GM23338 (cell line): ENCODE measurements at regions not wholly inside any gene's neighbourhood (a gene's known extent, or its start where the extent isn't known, plus 50 kb on each side); places are given as distances from the start of the nearest gene placed in this dataset.

Experiments
- ATAC-seq: fragments of 200-7000 bp; cut with Tn5 transposase; 3 replicates; pipeline ENCODE4 v1.9.1; 2020
- DNase-seq: peaks from one replicate; pipeline ENCODE4 v3.0.0-alpha.2; 2015; ENCODE audit warnings: low spot score
- H2AFZ ChIP-seq: fragments of 200-600 bp; sonication (generic); 2 replicates; pipeline ENCODE4 v1.8.0; 2016; ENCODE audit warnings: antibody characterized with exemption, mild to moderate bottlenecking, moderate library complexity
- H3F3A ChIP-seq: fragments of 200-600 bp; sonication (generic); replicated peaks from 2 replicates; pipeline ENCODE4 v1.8.0; 2017; ENCODE audit warnings: antibody characterized with exemption, mixed run types, low read depth
- H3K27ac ChIP-seq: fragments of 200-600 bp; sonication (generic); 2 replicates; pipeline ENCODE4 v1.6.1; 2016; ENCODE audit warnings: low read depth
- H3K27me3 ChIP-seq: fragments of 200-600 bp; sonication (generic); 2 replicates; pipeline ENCODE4 v1.8.0; 2016; ENCODE audit warnings: mild to moderate bottlenecking, mixed run types, moderate library complexity; ENCODE audit not compliant: insufficient read depth
- H3K36me3 ChIP-seq: fragments of 200-600 bp; sonication (generic); 2 replicates; pipeline ENCODE4 v1.8.0; 2016; ENCODE audit warnings: mild to moderate bottlenecking; ENCODE audit not compliant: insufficient read depth
- H3K4me1 ChIP-seq: fragments of 200-600 bp; sonication (generic); 2 replicates; pipeline ENCODE4 v1.8.0; 2016; ENCODE audit warnings: mild to moderate bottlenecking, moderate library complexity; ENCODE audit not compliant: insufficient read depth
- H3K4me2 ChIP-seq: fragments of 200-600 bp; sonication (generic); 2 replicates; pipeline ENCODE4 v1.7.1; 2017; ENCODE audit warnings: mixed run types
- H3K4me3 ChIP-seq: fragments of 200-600 bp; sonication (generic); 2 replicates; pipeline ENCODE4 v1.6.1; 2016; ENCODE audit warnings: mixed run types
- H3K79me2 ChIP-seq: fragments of 200-600 bp; sonication (generic); replicated peaks from 2 replicates; pipeline ENCODE4 v1.8.0; 2017; ENCODE audit warnings: mild to moderate bottlenecking; ENCODE audit not compliant: insufficient read depth
- H3K9me2 ChIP-seq: fragments of 200-600 bp; sonication (generic); 2 replicates; pipeline ENCODE4 v1.8.0; 2017; ENCODE audit not compliant: insufficient read depth
- H4K20me1 ChIP-seq: fragments of 200-600 bp; sonication (generic); replicated peaks from 2 replicates; pipeline ENCODE4 v1.8.0; 2017; ENCODE audit warnings: mild to moderate bottlenecking; ENCODE audit not compliant: insufficient read depth
- H3K27ac Mint-ChIP-seq: 2 replicates; pipeline ENCODE4 v1.8.0; 2020; ENCODE audit warnings: inconsistent platforms, mild to moderate bottlenecking, moderate library complexity, mixed read lengths
- H3K27me3 Mint-ChIP-seq: 3 replicates; pipeline ENCODE4 v1.8.0; 2022; ENCODE audit warnings: low read depth, mild to moderate bottlenecking, moderate library complexity, mixed read lengths, inconsistent platforms; ENCODE audit not compliant: insufficient read depth, poor library complexity
- H3K36me3 Mint-ChIP-seq: 3 replicates; pipeline ENCODE4 v1.8.0; 2021; ENCODE audit warnings: low read depth, mild to moderate bottlenecking, inconsistent platforms, moderate library complexity, mixed read lengths
- H3K4me1 Mint-ChIP-seq: 3 replicates; pipeline ENCODE4 v1.8.0; 2020; ENCODE audit warnings: mild to moderate bottlenecking, inconsistent platforms, mixed read lengths
- H3K4me3 Mint-ChIP-seq: 3 replicates; pipeline ENCODE4 v1.8.0; 2021; ENCODE audit warnings: moderate library complexity, mild to moderate bottlenecking, inconsistent platforms, mixed read lengths
- H3K9me3 Mint-ChIP-seq: 3 replicates; pipeline ENCODE4 v1.8.0; 2020; ENCODE audit warnings: moderate library complexity, mild to moderate bottlenecking, inconsistent platforms, mixed read lengths
- CREB1 ChIP-seq: fragments of 250-450 bp; sonication (Bioruptor Pico); IDR thresholded peaks from 2 replicates; pipeline ENCODE4 v1.5.0; 2020; ENCODE audit warnings: low read depth, mild to moderate bottlenecking, moderate library complexity
- CTCF ChIP-seq, 2 experiments: fragments of 200-600 bp in 1 of 2; sonication (generic) in 1 of 2; conservative IDR thresholded peaks; 2 replicates each; pipeline versions ENCODE4 v1.5.1 to v1.6.1; 2016 to 2017; ENCODE audit warnings: antibody characterized with exemption in 2 of 2, low read depth in 2 of 2, mild to moderate bottlenecking in 2 of 2, moderate library complexity in 1 of 2
- ETS1 ChIP-seq: IDR thresholded peaks from 2 replicates; pipeline ENCODE4 v1.6.1; 2016; ENCODE audit warnings: antibody characterized with exemption
- EZH2 ChIP-seq: fragments of 200-600 bp; sonication (generic); IDR thresholded peaks from one replicate; pipeline ENCODE4 v1.8.0; 2017; ENCODE audit warnings: antibody characterized with exemption, mild to moderate bottlenecking, low read depth; ENCODE audit not compliant: unreplicated experiment
- EZH2phosphoT487 ChIP-seq: fragments of 200-600 bp; sonication (generic); IDR thresholded peaks from one replicate; pipeline ENCODE4 v1.8.1; 2018; ENCODE audit warnings: antibody characterized with exemption; ENCODE audit not compliant: unreplicated experiment
- JUNB ChIP-seq: IDR thresholded peaks from one replicate; pipeline ENCODE4 v1.6.1; 2016; ENCODE audit warnings: antibody characterized with exemption; ENCODE audit not compliant: unreplicated experiment
- NANOG ChIP-seq: IDR thresholded peaks from 2 replicates; pipeline ENCODE4 v1.6.1; 2016; ENCODE audit warnings: antibody characterized with exemption, borderline replicate concordance
- POLR2AphosphoS5 ChIP-seq: IDR thresholded peaks from 2 replicates; pipeline ENCODE4 v1.6.1; 2016; ENCODE audit warnings: antibody characterized with exemption, low read depth
- REST ChIP-seq: IDR thresholded peaks from one replicate; pipeline ENCODE4 v1.6.1; 2018; ENCODE audit warnings: antibody characterized with exemption; ENCODE audit not compliant: unreplicated experiment
- STAT1 ChIP-seq: IDR thresholded peaks from one replicate; pipeline ENCODE4 v1.6.1; 2016; ENCODE audit warnings: antibody characterized with exemption; ENCODE audit not compliant: unreplicated experiment
- ZNF114 ChIP-seq: fragments of 250-450 bp; sonication (Bioruptor Pico); IDR thresholded peaks from 2 replicates; pipeline ENCODE4 v1.5.0; 2020; ENCODE audit warnings: mild to moderate bottlenecking, moderate library complexity
- ZNF331 ChIP-seq: fragments of 250-450 bp; sonication (Bioruptor Pico); IDR thresholded peaks from 2 replicates; pipeline ENCODE4 v1.5.0; 2020; ENCODE audit warnings: low read depth, mild to moderate bottlenecking, moderate library complexity
- ZNF462 ChIP-seq: fragments of 250-450 bp; sonication (Bioruptor Pico); IDR thresholded peaks from 2 replicates; pipeline ENCODE4 v1.5.0; 2020; ENCODE audit warnings: mild to moderate bottlenecking, moderate library complexity

- 0 out of 2 replicates have a peak, but pooled peaks cover 7% of the 10 kb centered on the region for H3K4me1 ChIP-seq
Measured at GRCh38 chr2:165017966-165018596, 62.8 kb upstream of the SLC38A11 start.

More at GRCh38 chr2:165017966-165018596, 62.8 kb upstream of the SLC38A11 start:
- Mint-ChIP-seq H3K36me3 (no peaks in the 10 kb centered on the region), H3K27ac (no peak overlapping the region), H3K4me1 (no peaks in the 10 kb centered on the region), H3K27me3 (no peaks in the 10 kb centered on the region), H3K9me3 (no peaks in the 10 kb centered on the region; the same call in 2 of the 3 replicates), H3K4me3 (no peak overlapping the region)
- H3K4me2 ChIP-seq: peak overlapping the region; percentile 44; the same call in 1 of the 2 replicates
- H3K27me3 ChIP-seq: no peaks in the 10 kb centered on the region
- peak overlapping the region; percentile 0; the same call in 1 of the 2 replicates for H2AFZ ChIP-seq
- no peaks in the 10 kb centered on the region for H3K36me3 ChIP-seq
- H3K9me2 ChIP-seq: no peaks in the 10 kb centered on the region
- no peaks in the 10 kb centered on the region for H3F3A ChIP-seq
- DNase-seq (peak; percentile 87), ATAC-seq (peak; percentile 95)
- H4K20me1 ChIP-seq: no peaks in the 10 kb centered on the region
- TF ChIP-seq REST (no peak), CREB1 (CRISPR knock-in tag) (no peak), ZNF462 (CRISPR knock-in tag) (no peak), ZNF331 (CRISPR knock-in tag) (no peak), NANOG (no peak), CTCF (conservative IDR thresholded peaks at IDR 0.05; ENCODE audit: low read depth in 2 of 2) (no peak; a peak in 1 of 4 replicates), STAT1 (no peak), ETS1 (no peak), EZH2 (no peak), ZNF114 (CRISPR knock-in tag) (no peak), POLR2AphosphoS5 (no peak), JUNB (no peak), EZH2phosphoT487 (no peak)
- H3K79me2 ChIP-seq: no peaks in the 10 kb centered on the region
- H3K4me3 ChIP-seq: no peak overlapping the region
- H3K27ac ChIP-seq: no peak overlapping the region
